Neural cell (in vitro differentiated cells): ENCODE measurements at regions not wholly inside any gene's neighbourhood (a gene's known extent, or its start where the extent isn't known, plus 50 kb on each side); places are given as distances from the start of the nearest gene placed in this dataset.

Experiments used
- H2AFZ ChIP-seq: fragments of 200-600, 300-800 bp; sonication (generic), shearing (Covaris generic); 2 replicates; pipeline ENCODE4 v1.6.0; 2014; ENCODE audit warnings: low read depth, mild to moderate bottlenecking, antibody characterized with exemption, low read length, moderate library complexity
- H3F3A ChIP-seq: fragments of 200-600 bp; shearing (Covaris generic); 2 replicates; pipeline ENCODE4 v1.6.1; 2016; ENCODE audit warnings: mild to moderate bottlenecking, moderate library complexity, mixed read lengths, antibody characterized with exemption, low read length; ENCODE audit not compliant: insufficient read depth, poor library complexity, severe bottlenecking
- H3K27ac ChIP-seq: fragments of 200-600, 300-800 bp; sonication (generic), shearing (Covaris generic); 2 replicates; pipeline ENCODE4 v1.5.1; 2014; ENCODE audit warnings: mild to moderate bottlenecking, low read length, moderate library complexity
- H3K27me3 ChIP-seq: fragments of 300-800, 200-600 bp; sonication (generic), shearing (Covaris generic); 2 replicates; pipeline ENCODE4 v1.6.0; 2014; ENCODE audit warnings: mild to moderate bottlenecking, low read depth, low read length, moderate library complexity; ENCODE audit not compliant: insufficient read depth
- H3K36me3 ChIP-seq: fragments of 300-800, 200-600 bp; sonication (generic), shearing (Covaris generic); 2 replicates; pipeline ENCODE4 v1.5.1; 2014; ENCODE audit warnings: mild to moderate bottlenecking, antibody characterized with exemption, low read length, moderate library complexity; ENCODE audit not compliant: insufficient read depth
- H3K4me2 ChIP-seq: fragments of 300-800, 200-600 bp; sonication (generic), shearing (Covaris generic); 2 replicates; pipeline ENCODE4 v1.6.0; 2014; ENCODE audit warnings: mild to moderate bottlenecking, low read length
- H3K4me3 ChIP-seq: fragments of 300-800, 200-600 bp; sonication (generic), shearing (Covaris generic); 2 replicates; pipeline ENCODE4 v1.5.1; 2014; ENCODE audit warnings: mild to moderate bottlenecking, low read length, moderate library complexity
- H3K79me2 ChIP-seq: fragments of 200-600 bp; shearing (Covaris generic); replicated peaks from 2 replicates; pipeline ENCODE4 v1.6.0; 2014; ENCODE audit warnings: mild to moderate bottlenecking, low read length, moderate library complexity; ENCODE audit not compliant: insufficient read depth
- H3K9ac ChIP-seq: fragments of 300-800, 200-600 bp; sonication (generic), shearing (Covaris generic); 2 replicates; pipeline ENCODE4 v1.6.1; 2016; ENCODE audit warnings: mild to moderate bottlenecking, low read length, mixed read lengths
- H3K9me2 ChIP-seq: fragments of 200-600 bp; shearing (Covaris generic); 2 replicates; pipeline ENCODE4 v1.6.1; 2016; ENCODE audit warnings: mild to moderate bottlenecking, low read length, mixed read lengths; ENCODE audit not compliant: insufficient read depth
- H3K9me3 ChIP-seq: fragments of 200-600, 300-800 bp; sonication (generic), shearing (Covaris generic); 2 replicates; pipeline ENCODE4 v1.6.1; 2016; ENCODE audit warnings: mild to moderate bottlenecking, mixed run types, low read length, moderate library complexity, mixed read lengths
- H4K20me1 ChIP-seq: fragments of 200-600 bp; shearing (Covaris generic); 2 replicates; pipeline ENCODE4 v1.6.1; 2016; ENCODE audit warnings: mild to moderate bottlenecking, mixed run types; ENCODE audit not compliant: insufficient read depth
- EP300 ChIP-seq: fragments of 450-650 bp; conservative IDR thresholded peaks from 2 replicates; pipeline ENCODE4 v1.6.1; 2014; ENCODE audit warnings: antibody characterized with exemption, mild to moderate bottlenecking, moderate library complexity; ENCODE audit not compliant: poor library complexity, severe bottlenecking
- EZH2 ChIP-seq: fragments of 200-600, 300-800 bp; shearing (Covaris generic), sonication (generic); IDR thresholded peaks from 2 replicates; pipeline ENCODE4 v1.6.1; 2014; ENCODE audit warnings: antibody characterized with exemption, low read length, borderline replicate concordance, mild to moderate bottlenecking; ENCODE audit not compliant: insufficient read depth, poor library complexity, severe bottlenecking
- MXI1 ChIP-seq: fragments of 450-650 bp; conservative IDR thresholded peaks from 2 replicates; pipeline ENCODE4 v1.6.1; 2014; ENCODE audit warnings: antibody characterized with exemption, mild to moderate bottlenecking; ENCODE audit not compliant: poor library complexity, severe bottlenecking
- POLR2AphosphoS5 ChIP-seq: IDR thresholded peaks from 2 replicates; pipeline ENCODE4 v1.6.1; 2012
- RAD21 ChIP-seq: fragments of 450-650 bp; conservative IDR thresholded peaks from 2 replicates; pipeline ENCODE4 v1.6.1; 2014; ENCODE audit warnings: antibody characterized with exemption, mild to moderate bottlenecking, moderate library complexity
- SMC3 ChIP-seq: fragments of 450-650 bp; conservative IDR thresholded peaks from 2 replicates; pipeline ENCODE4 v1.6.1; 2014; ENCODE audit warnings: antibody characterized with exemption, mild to moderate bottlenecking, moderate library complexity; ENCODE audit not compliant: poor library complexity
- TAF1 ChIP-seq: IDR thresholded peaks from 2 replicates; pipeline ENCODE4 v1.6.1; 2012; ENCODE audit warnings: low read depth
- TF ChIP-seq, protein P1 (sequence below): IDR thresholded peaks from 2 replicates; pipeline ENCODE4 v1.6.1; 2012; ENCODE audit warnings: borderline replicate concordance
- TF ChIP-seq, protein P2 (sequence below): fragments of 450-650 bp; IDR thresholded peaks from 2 replicates; pipeline ENCODE4 v1.5.1; 2014; ENCODE audit warnings: antibody characterized with exemption, mild to moderate bottlenecking, moderate library complexity; ENCODE audit not compliant: poor library complexity, severe bottlenecking

DNA sequence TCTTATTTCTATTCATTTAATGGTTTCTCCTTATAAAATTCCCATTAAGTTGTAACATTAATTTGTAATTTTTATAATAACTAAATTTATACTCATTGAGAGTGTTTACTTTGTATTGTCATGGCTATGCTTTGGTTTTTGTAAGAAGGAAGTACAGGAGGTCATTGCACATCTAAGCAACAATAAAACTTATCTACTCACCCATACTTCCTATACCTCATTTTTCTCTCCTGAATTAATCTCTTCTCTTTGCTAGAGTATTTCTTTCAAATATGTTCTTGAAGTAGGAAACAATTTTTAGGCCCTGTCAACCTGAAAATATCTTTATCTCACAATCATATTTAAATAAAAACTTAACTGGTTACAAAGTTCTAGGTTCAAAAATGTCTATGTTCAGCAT lies 95.4 kb upstream of the WDR11 start:
- Histone ChIP-seq H3K36me3 (no peaks in the 10 kb centered on the region), H4K20me1 (no peaks in the 10 kb centered on the region), H3K4me3 (no peak overlapping the region), H3K4me2 (no peak overlapping the region), H3K27ac (no peak overlapping the region), H3K9me3 (no peaks in the 10 kb centered on the region), H3K9me2 (no peaks in the 10 kb centered on the region), H3K9ac (no peak overlapping the region), H3K27me3 (no peaks in the 10 kb centered on the region), H2AFZ (no peak overlapping the region), H3F3A (no peaks in the 10 kb centered on the region), H3K79me2 (no peaks in the 10 kb centered on the region)
- TF ChIP-seq SMC3, result no peak
- no peak for TF ChIP-seq RAD21
- TF ChIP-seq, protein P1, sequence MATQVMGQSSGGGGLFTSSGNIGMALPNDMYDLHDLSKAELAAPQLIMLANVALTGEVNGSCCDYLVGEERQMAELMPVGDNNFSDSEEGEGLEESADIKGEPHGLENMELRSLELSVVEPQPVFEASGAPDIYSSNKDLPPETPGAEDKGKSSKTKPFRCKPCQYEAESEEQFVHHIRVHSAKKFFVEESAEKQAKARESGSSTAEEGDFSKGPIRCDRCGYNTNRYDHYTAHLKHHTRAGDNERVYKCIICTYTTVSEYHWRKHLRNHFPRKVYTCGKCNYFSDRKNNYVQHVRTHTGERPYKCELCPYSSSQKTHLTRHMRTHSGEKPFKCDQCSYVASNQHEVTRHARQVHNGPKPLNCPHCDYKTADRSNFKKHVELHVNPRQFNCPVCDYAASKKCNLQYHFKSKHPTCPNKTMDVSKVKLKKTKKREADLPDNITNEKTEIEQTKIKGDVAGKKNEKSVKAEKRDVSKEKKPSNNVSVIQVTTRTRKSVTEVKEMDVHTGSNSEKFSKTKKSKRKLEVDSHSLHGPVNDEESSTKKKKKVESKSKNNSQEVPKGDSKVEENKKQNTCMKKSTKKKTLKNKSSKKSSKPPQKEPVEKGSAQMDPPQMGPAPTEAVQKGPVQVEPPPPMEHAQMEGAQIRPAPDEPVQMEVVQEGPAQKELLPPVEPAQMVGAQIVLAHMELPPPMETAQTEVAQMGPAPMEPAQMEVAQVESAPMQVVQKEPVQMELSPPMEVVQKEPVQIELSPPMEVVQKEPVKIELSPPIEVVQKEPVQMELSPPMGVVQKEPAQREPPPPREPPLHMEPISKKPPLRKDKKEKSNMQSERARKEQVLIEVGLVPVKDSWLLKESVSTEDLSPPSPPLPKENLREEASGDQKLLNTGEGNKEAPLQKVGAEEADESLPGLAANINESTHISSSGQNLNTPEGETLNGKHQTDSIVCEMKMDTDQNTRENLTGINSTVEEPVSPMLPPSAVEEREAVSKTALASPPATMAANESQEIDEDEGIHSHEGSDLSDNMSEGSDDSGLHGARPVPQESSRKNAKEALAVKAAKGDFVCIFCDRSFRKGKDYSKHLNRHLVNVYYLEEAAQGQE, result no peak
- no peak for TF ChIP-seq EP300
- no peak for TF ChIP-seq MXI1
- no peak for TF ChIP-seq POLR2AphosphoS5
- TF ChIP-seq TAF1, result no peak
- TF ChIP-seq, protein P2, sequence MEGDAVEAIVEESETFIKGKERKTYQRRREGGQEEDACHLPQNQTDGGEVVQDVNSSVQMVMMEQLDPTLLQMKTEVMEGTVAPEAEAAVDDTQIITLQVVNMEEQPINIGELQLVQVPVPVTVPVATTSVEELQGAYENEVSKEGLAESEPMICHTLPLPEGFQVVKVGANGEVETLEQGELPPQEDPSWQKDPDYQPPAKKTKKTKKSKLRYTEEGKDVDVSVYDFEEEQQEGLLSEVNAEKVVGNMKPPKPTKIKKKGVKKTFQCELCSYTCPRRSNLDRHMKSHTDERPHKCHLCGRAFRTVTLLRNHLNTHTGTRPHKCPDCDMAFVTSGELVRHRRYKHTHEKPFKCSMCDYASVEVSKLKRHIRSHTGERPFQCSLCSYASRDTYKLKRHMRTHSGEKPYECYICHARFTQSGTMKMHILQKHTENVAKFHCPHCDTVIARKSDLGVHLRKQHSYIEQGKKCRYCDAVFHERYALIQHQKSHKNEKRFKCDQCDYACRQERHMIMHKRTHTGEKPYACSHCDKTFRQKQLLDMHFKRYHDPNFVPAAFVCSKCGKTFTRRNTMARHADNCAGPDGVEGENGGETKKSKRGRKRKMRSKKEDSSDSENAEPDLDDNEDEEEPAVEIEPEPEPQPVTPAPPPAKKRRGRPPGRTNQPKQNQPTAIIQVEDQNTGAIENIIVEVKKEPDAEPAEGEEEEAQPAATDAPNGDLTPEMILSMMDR, result no peak
- TF ChIP-seq EZH2, result no peak

DNA sequence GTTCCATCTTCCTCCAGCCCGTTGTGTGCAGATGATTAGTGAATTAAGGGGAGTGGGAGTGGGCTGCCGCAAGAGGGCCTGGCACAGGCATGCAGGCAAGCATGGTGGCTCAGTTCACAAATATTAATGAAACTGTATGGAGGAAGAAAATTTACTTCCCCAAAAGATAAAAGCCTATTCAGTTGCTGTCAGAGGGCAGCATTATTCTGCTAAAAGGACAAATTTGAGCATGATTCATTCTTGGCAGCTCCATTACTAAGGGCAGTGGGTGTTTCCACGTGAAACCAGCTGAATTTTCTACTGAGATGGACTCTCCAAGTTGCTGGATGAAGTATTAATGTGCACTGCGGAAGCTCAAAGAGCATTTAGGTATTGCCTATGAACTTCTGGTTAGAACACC lies 90.9 kb upstream of the WDR11 start:
- Histone ChIP-seq H3K79me2 (no peaks in the 10 kb centered on the region), H3K27me3 (no peaks in the 10 kb centered on the region), H3K9me2 (no peaks in the 10 kb centered on the region), H4K20me1 (no peaks in the 10 kb centered on the region), H3K27ac (no peak overlapping the region), H3K4me3 (no peak overlapping the region), H3F3A (no peaks in the 10 kb centered on the region), H3K36me3 (no peaks in the 10 kb centered on the region), H3K9ac (no peak overlapping the region), H2AFZ (no peak overlapping the region), H3K9me3 (no peaks in the 10 kb centered on the region), H3K4me2 (no peak overlapping the region)
- TF ChIP-seq MXI1 (no peak), SMC3 (no peak), RAD21 (no peak), TAF1 (no peak)

DNA sequence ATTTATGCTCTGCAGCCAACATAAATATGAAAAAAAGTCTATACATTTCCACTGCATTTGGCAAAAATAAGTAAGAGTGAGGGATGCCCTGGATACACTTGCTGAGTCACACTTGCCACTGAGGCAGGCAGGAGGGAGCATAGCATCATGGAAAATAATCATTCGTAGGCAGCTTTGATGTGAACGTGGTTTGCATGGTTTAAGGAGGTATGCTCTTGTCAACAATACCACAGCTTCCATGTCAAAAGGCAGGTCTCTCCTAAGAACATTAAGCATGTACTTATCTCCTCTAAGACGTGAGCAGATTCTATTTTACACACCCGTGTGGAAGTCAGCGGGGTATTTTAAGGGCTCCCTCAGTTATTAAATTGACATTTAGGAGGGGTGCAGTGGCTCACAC lies 89.2 kb upstream of the WDR11 start:
- H3K36me3 ChIP-seq, result no peaks in the 10 kb centered on the region
- no peaks in the 10 kb centered on the region for H3K9me3 ChIP-seq
- no peak overlapping the region for H3K9ac ChIP-seq
- no peak overlapping the region for H3K27ac ChIP-seq
- H4K20me1 ChIP-seq, result no peaks in the 10 kb centered on the region
- H3K9me2 ChIP-seq, result no peaks in the 10 kb centered on the region
- no peaks in the 10 kb centered on the region for H3K79me2 ChIP-seq
- no peaks in the 10 kb centered on the region for H3K27me3 ChIP-seq
- no peaks in the 10 kb centered on the region for H3F3A ChIP-seq
- no peak overlapping the region for H3K4me3 ChIP-seq
- no peak overlapping the region for H3K4me2 ChIP-seq
- no peak for TF ChIP-seq MXI1
- H2AFZ ChIP-seq, result no peak overlapping the region
